Fibroblast of skin of right biceps (primary cell): ENCODE measurements at regions not wholly inside any gene's neighbourhood (a gene's known extent, or its start where the extent isn't known, plus 50 kb on each side); places are given as distances from the start of the nearest gene placed in this dataset.

Source experiments
- DNase-seq: peaks from one replicate; pipeline ENCODE4 v3.0.0-alpha.2; 2013

- no peak for DNase-seq
These were observed 1183.4 kb upstream of the AUTS2 start for GRCh38 chr7:68414631-68415425.

- no peak for DNase-seq
These were observed 1181.3 kb upstream of the AUTS2 start for GRCh38 chr7:68417002-68417401.

- DNase-seq = no peak
These were observed 1180.6 kb upstream of the AUTS2 start for GRCh38 chr7:68417659-68418058.

DNA sequence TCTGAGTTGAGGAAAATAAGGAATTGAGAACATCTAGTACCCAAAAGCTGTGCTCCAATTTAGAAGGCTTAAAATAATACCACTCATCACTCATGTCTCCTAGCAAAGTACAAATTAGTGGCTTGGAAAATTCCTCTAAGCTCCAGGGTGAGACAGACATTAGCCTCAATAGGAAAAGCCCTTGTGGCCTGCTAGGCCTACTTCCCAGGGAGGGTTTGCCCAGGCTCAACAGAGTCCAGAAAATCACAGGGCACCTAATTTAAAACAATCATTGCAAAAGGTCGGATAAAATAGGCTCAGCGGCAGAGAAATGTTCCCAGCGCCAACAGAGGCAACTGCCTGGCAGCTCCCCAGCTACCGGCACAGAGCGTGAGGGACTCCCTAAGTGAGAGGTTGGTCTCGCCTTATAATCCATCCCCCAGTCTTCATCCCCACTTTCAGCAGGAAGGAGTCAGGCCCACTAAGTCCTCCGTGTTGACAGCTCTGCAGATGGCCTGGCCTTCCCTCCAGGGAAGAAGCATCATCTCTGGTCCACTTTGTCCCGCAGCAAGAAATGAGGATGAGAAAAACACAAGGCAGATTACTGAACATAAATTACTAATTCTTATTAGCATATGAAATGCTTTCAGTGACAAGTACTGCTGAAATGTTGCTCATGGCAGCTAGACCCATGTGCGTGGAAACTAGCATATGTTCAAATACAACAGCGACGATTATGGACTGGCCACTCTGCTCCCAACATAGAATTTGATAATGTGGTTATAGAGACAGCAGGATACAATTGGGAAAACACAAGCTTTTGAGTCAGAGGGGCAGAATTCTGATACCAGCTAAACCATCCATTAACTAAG, 1177.7 kb upstream of the AUTS2 start:
- no peak for DNase-seq

DNA sequence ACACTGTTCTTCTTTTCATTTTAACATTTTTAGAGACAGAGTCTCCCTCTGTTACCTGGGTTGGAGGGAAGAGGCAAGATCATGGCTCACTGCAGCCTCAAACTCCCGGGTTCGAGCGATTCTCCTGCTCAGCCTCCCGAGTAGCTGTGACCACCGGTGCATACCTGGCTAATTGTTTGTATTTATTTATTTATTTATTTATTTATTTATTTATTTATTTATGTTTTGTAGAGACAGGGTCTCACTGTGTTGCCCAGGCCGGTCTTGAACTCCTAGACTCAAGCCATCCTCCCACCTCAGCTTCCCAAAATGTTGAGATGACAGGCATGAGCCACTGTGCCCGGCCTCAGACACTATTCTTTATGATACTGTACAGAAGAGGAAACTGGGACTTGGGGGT, 1176.6 kb upstream of the AUTS2 start:
- DNase-seq = no peak

DNA sequence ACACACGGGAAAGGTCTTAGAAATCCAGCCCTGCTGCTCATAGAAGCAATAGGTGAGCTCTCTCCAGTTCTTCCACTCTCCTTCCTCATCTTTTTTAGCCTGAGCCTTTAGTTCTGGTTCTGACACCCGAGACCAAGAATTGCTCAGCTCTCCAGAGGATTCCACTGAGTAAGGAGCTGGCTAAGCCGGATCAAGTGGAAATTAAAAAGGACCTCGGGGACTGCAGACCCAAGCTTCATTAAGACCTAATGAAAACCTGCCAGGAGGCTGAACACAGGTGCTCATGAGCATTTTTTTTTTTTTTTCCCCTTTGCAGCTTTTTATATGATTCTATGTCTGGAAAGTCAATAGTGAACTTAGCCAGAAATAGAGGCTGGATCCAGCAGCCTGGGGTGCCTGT, 1176.0 kb upstream of the AUTS2 start:
- no peak for DNase-seq

- no peak for DNase-seq
These were observed 1174.9 kb upstream of the AUTS2 start for GRCh38 chr7:68423356-68423755.

- no peak for DNase-seq
These were observed 1173.5 kb upstream of the AUTS2 start for GRCh38 chr7:68424658-68425297.

GRCh38 chr7:68425377-68425776, 1172.9 kb upstream of the AUTS2 start:
- DNase-seq = peak; percentile 31

- DNase-seq = no peak
These were observed 1168.7 kb upstream of the AUTS2 start for GRCh38 chr7:68429411-68430117.

- DNase-seq = peak; percentile 77
These were observed 1165.7 kb upstream of the AUTS2 start for GRCh38 chr7:68432585-68432984.

DNA sequence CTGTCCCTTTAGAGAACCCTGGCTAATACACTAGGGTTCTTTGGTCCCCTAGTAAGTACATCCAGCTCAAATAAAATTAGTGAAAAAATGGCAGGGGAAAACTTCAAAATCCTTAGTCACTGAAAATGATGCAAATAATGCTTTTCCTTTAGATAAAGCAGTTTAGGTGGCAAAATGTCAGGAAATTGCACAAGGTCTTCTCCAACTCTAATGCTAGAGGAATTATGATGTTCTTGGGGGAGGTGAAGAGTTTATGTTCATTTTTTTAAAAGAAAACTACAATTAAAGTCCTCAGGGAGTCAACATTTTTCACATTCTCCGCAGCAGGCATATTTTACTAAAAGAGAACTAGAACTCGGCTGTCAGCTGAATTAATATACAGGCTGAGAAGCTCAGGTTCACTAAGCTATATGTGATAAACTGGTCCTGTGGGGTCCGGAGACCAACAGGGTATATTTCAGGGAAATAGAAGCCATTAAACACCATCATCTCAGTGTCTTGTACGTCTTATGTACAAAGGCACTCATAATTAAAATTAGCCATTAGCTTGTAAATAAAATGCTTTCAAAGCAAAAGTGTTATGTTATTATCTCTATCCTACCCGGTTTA, 1164.7 kb upstream of the AUTS2 start:
- DNase-seq = peak; percentile 92

DNA sequence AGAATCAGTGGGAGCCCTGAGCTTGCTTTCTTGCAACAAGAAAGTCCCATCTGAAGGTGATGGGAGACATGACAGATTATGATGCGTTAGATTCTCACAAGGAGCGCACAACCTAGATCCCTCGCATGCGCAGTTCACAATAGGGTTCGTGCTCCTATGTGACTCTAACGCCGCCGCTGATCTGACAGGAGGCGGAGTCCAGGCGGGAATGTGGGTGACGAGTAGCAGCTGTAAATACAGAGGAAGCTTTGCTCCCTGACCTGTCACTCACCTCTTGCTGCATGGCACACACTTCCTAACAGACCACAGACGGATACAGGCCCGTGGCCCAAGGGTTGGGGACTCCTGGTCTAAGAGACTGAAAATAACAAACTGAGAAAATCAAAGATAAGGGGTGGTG, 1163.4 kb upstream of the AUTS2 start:
- DNase-seq = peak; percentile 30

GRCh38 chr7:68438016-68438415, 1160.3 kb upstream of the AUTS2 start:
- DNase-seq = no peak

DNA sequence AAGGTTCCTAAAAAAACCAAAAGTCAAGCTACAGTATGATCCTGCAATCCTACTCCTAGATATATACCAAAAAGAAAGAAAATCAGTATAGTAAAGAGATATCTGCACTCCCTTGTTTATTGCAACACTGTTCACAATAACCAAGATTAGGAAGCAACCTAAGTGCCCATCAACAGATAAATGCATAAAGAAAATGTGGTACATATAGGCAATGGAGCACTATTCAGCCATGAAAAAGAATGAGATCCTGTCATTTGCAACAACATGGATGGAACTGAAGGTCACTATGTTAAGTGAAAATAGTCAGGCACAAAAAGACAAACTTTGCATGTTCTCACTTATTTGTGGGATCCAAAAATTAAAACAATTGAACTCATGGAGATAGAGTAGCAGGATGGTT, 1159.5 kb upstream of the AUTS2 start:
- no peak for DNase-seq

GRCh38 chr7:68439897-68440296, 1158.4 kb upstream of the AUTS2 start:
- no peak for DNase-seq

- DNase-seq = no peak
These were observed 1157.4 kb upstream of the AUTS2 start for GRCh38 chr7:68440866-68441265.

DNA sequence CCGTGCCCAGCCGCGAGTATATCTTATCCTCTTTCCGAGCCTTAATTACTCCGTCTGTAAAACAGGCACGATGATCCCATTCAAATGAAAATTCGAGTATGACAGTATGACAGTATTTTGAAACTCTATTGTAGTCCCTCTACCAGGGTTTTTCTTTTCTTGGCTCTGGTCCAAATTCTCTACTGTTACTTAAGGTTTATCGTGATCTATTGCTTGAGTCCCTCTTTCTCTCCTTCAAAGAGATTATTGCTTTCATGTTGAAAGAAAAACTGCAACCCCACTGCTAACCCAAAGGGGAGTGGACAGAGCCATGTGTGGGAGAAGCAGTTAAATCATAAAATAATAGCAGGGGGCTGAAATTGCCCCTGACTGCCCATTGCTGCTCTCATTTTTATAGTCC, 1156.6 kb upstream of the AUTS2 start:
- no peak for DNase-seq

- DNase-seq = no peak
These were observed 1155.2 kb upstream of the AUTS2 start for GRCh38 chr7:68442931-68443631.

- DNase-seq = no peak
These were observed 1154.2 kb upstream of the AUTS2 start for GRCh38 chr7:68444042-68444441.

DNA sequence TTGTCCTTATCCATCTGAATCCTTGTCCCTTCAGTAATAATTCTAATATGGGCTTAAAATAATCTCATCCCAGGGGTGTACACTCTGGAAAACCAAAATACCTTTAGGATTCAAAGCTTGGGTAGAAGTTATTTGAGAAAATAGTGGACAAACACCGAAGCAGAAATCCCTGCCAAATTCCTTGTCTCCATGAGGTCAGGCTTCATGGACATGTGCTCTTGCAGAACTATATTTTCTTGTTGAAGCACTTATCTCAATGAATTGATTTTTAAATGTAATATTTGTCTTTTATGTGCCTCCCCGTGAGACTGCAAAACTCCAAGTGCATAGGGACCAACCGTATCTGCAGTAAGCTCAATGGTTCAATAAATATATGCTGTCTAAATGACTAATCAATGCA, 1153.3 kb upstream of the AUTS2 start:
- no peak for DNase-seq

DNA sequence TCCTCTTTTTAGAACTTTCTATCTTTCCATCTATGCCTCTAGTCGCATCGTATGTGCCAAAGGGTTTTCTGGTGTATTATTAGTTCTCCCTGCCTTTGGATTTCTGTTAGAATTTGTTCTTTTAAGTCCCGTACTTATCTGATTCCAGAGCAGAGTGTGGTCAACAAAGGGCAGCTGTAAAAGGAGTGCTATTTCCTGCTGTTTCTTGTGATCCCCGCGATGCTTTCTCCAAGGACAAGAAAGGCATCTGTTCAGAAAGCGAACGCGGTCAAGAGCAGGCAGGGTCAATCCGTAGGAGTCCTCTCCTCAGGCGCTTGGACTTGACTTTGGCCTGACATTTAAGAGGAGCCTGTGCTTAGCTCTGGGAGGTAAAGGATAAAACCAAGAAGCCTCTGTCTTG, 1152.1 kb upstream of the AUTS2 start:
- DNase-seq = no peak
